ENCODE measurements at regions not wholly inside any gene's neighbourhood (a gene's known extent, or its start where the extent isn't known, plus 50 kb on each side); places are given as distances from the start of the nearest gene placed in this dataset.

GRCh38 chr15:47397655-47398054 lies 319.6 kb upstream of the SEMA6D start:
- DNase-seq, result no peak

- DNase-seq, result no peak
These were observed 319.2 kb upstream of the SEMA6D start for GRCh38 chr15:47398132-47398531.

- DNase-seq, result no peak
These were observed 318.7 kb upstream of the SEMA6D start for GRCh38 chr15:47398594-47398993.

DNA sequence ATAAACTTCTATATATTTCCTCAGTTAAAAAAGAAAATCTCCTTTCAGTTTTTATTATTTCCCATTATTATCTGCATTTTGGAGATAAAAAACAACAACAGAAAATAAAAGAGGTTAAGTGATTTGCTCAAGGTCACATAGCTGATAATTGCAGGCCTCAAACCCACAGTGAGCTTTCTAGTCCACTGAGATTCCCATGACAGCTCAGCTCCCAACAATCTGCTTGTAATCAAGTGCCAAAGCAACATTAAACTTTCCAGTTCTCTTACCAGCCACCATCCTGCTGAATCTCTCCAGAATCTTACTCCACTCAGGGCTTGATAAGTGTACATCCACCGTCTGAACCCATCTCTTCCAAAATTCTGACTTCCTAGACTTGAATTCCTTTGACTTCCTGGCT lies 318.2 kb upstream of the SEMA6D start:
- no peak for DNase-seq

- no peak for DNase-seq
These were observed 316.7 kb upstream of the SEMA6D start for GRCh38 chr15:47400603-47401002.

DNA sequence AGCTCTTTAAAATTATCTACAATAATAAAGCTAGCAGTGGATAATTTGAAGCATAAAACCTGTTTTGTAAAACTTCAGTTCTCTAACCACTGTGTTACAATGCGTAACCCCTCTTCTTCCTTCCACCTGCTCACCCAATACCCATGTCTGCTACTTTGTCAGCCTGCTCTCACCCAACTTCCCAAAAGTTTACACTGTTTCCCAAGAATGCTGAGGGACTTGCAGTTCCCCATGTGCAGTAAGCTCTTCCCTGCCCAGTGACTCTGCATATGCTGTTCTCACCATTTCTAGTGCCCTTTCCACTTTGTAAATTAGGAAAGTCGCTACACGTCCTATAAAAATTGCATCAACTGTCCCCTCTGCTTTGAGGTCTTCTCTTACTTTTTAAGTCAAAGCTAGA lies 315.9 kb upstream of the SEMA6D start:
- no peak for DNase-seq

DNA sequence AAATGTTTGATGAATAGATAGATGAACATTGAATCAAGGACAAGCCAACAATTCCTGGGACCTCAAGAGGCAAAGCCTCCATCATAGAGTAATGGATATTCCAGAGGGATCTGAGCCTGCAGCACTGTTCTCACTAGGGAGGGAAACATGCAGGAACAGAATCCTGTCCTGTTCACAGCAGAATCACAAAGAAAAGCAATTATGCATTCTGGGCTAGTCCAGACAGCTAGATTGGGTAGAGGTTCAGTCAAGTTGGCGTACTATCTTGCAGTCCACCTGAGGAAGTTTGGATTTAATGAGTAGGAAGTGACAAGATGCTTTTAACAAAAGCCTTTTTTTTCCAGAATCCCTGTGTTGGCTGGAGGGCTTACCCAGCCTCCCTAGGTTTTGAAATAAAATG lies 314.5 kb upstream of the SEMA6D start:
- DNase-seq, result no peak

GRCh38 chr15:47404877-47405276 lies 312.4 kb upstream of the SEMA6D start:
- no peak for DNase-seq

GRCh38 chr15:47405365-47406162 lies 311.7 kb upstream of the SEMA6D start:
- DNase-seq, result no peak

DNA sequence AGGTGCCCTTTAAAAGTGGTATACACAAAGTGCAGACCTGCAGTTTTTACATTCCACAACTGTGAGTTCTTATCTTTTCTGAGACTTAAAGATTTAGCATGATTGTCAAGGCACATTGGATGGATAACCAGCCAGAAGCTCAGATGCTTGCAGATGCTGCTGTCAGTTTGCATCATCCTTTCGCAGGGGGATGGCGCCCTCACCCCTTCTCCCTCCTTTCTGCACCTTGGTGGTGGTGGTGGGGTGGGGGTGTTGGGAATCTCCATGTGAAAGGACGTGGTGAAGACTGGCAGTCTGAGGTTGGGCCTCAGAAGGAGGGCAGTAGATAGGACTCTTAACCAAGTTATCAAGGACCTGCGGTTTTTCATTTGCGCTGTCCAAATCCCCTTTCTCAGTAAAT lies 309.6 kb upstream of the SEMA6D start:
- DNase-seq, result no peak

GRCh38 chr15:47409038-47409437 lies 308.3 kb upstream of the SEMA6D start:
- DNase-seq, result no peak

GRCh38 chr15:47409600-47409999 lies 307.7 kb upstream of the SEMA6D start:
- no peak for DNase-seq

DNA sequence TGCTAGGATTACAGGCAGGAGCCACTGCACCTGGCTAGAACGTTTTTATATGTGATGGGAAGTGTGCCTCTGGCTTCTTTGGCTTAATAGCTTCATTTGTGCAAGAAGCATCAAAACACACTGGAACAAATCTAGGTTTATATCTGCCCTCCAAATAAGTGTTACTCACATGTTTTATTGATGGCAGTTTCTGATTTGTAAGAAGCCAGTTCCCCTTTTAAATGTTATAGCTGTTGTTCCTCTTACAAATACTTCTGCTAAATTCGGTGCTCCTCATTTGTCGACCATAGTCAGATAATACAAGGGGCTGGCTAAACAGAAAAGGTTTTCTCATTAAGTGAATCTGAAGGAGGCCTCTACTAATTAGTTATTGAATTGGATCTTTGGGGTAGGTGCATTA lies 307.1 kb upstream of the SEMA6D start:
- no peak for DNase-seq

DNA sequence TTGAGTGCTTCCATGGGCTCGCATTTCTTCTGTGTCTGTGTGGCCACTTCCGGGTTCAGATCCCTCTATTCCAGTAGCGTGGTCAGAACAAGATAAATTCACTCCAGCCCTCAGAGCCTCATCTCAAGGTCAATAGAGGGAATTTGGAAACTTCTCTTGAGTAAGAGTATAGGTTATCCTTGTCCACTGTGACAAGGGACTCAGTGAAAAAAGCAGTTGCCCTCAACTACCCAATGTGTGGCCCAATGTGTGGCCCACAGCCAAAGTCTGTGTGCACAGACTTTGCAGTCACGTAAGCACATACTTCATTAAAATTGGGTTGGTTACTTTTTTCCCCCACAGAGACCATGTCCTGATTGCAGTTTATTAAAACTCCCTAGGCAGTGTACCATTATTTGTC lies 305.6 kb upstream of the SEMA6D start:
- no peak for DNase-seq

- no peak for DNase-seq
These were observed 305.2 kb upstream of the SEMA6D start for GRCh38 chr15:47412136-47412535.

DNA sequence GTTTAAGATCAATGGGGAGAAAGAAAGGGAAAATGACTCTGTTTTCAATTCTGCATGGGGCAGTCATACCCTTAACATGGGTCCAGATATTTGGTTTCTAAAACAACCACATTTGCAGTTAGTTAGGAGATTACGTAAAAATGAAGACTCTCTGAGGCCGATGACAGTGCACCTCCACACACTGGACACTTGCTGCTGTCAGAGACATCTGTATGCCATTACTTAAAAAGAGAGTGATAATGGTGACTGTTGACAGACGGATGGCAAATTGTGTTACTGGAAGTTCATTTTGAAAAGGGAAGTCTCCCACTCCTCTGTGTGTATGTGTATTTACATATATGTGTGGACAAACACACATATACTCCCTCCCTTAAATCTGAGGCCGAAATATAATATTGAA lies 304.5 kb upstream of the SEMA6D start:
- no peak for DNase-seq

- no peak for DNase-seq
These were observed 303.1 kb upstream of the SEMA6D start for GRCh38 chr15:47414207-47414606.

GRCh38 chr15:47415539-47415971 lies 301.8 kb upstream of the SEMA6D start:
- no peak for DNase-seq

DNA sequence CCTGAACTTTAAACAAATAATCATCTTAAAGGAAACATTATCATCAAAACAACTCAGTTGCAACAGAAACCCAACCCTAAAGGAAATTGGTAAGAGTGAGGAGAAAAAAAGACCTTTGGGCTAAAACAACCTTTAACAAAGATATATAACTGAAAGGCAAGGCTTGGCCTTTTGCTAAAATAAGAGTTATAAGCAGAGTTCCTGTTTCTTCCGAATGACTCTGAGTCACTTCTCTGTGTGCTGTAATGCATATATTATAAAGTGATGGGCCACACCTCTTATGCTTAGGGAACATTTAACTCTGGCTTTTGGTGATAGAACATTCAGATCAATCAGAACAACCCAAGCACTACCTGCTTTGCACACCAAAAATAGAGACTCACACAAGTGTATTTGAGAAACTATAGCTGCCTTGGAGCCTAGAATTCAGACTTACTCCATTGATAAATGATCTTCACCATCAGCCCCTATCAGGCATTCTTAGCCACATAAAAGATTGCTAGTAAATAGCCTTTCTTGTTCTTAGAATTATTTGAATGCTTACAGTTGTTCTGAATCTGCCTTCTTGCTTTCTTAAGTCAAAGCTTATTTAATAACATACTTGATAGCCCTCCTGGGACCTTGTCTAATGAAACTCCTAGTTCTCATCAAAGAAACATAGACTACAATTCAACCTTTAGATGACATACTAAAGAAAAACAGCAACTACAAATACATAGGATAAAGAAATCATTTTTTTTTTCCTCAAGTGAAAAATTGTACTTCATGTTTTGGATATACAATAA lies 294.2 kb upstream of the SEMA6D start:
- DNase-seq, result no peak

DNA sequence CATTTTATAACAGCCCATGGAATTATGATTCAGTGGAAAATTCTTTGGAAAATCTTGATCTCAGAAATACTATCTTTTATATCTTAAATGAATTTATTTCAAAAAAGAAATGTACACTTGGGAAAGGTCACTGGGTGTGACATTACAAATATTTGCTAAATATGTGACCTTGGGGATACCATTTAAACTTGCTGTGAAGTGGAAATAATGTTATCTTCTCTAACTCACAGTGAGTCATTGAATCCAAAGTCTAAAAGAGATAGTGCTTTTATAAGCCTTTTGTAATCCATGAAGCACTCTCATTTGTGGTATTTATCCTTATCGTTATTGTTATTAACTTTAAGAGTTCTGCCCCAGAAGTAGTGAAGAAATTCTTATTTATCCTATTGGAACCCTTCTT lies 289.8 kb upstream of the SEMA6D start:
- no peak for DNase-seq

DNA sequence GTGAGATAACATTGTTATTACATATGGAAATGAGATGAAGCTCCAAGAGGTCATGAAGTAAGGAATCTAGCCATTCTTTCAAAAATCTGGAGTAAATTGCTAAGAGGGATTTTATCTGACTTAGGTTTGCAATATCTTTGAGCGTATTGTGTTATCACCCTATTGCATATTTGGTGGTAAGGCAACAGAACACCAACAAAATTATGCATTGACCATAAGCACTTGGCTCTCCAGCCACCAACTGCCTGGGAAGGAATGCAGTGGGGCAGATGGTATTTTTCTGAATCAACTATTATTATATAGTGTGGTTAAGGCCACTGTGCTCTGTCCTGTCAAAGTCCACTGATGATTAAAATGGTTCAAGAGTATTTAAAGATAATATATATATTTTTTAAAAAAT lies 287.9 kb upstream of the SEMA6D start:
- DNase-seq, result no peak

DNA sequence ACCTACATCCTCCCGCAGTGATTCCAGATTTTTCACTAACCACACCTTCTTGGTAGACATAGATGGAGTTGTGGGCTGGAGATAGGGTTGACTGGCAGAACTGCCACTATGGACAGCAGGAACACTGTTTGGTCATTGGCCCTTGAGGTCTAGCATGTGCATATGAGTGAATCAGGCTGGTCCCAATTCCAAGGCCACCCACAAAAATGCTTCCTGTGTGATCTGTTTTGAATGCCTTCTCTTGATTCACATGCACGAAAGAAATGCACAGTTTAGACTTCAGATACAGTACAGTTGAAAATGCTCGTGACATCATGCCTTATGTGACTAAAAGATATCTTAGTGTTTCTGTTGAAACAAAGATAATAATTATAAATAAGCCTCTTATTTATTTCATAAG lies 285.8 kb upstream of the SEMA6D start:
- DNase-seq, result no peak

GRCh38 chr15:47432826-47433225 lies 284.5 kb upstream of the SEMA6D start:
- DNase-seq, result no peak

DNA sequence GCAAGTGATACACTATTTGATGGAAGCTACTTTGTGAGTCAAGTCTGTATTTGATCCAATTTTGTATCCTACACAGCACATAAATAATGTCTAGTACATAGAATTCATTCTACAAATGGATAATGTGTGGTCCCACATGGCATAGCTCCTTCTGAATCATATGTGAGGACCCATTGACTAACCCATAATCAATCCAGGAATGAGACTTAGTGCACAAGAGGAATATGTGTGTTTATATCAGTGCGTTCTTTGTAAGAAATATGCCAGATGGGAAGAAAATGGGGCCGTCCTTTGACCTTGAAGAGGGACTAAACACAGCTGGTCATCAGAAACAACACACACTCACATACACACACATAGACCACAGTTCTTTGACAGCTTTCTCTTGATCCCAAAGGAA lies 282.7 kb upstream of the SEMA6D start:
- DNase-seq, result no peak

DNA sequence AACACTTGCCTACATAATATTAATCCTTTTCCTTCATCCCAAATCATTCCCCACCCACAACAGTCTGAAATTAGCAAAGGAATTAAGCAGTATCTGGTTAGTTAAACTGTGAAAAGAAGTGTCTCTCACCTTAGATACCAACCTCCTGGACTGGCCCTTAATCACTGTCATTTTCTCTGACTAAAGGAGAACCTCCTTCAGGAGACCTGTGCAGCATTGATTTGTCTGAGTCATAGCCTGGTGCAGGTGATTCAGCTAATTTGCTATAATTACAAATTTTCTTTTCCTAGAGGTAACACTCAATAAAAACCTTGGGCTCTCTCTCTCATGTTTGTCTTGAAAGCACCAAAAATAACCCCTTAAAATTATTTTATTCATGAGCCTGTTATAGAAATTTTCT lies 279.8 kb upstream of the SEMA6D start:
- DNase-seq, result no peak
